Right lobe of liver (tissue), 6 donors: ENCODE measurements at regions not wholly inside any gene's neighbourhood (a gene's known extent, or its start where the extent isn't known, plus 50 kb on each side); places are given as distances from the start of the nearest gene placed in this dataset.
A peak's percentile ranks its signal among the peaks of the same experiment; 100 is the strongest.

Experiments used
- ATAC-seq, 4 donors: fragments of 200-7000 bp; cut with Tn5 transposase; one replicate each; pipeline ENCODE4 v1.9.1; 2020; ENCODE audit warnings: mild to moderate bottlenecking in 4 of 4, moderate library complexity in 4 of 4
- DNase-seq, 3 donors: peaks; one replicate each; pipeline ENCODE4 v3.0.0-alpha.2; 2020
- H3K27ac ChIP-seq, 3 donors: fragments of 200-600 bp; one replicate each; pipeline ENCODE4 v1.8.0; 2022
- H3K27me3 ChIP-seq, 2 donors: fragments of 200-600 bp; one replicate each; pipeline ENCODE4 v1.8.0; 2022
- H3K36me3 ChIP-seq, 4 donors: fragments of 200-600 bp; sonication (generic) in 1 of 4; one replicate each; pipeline versions ENCODE4 v1.5.1 to v1.8.0; 2017 to 2022; ENCODE audit warnings: control low read depth in 1 of 4
- H3K4me1 ChIP-seq, 4 donors: fragments of 200-600 bp; sonication (generic) in 1 of 4; one replicate each; pipeline versions ENCODE4 v1.5.1 to v1.8.0; 2017 to 2022; ENCODE audit warnings: control low read depth in 1 of 4
- H3K4me3 ChIP-seq, 3 donors: fragments of 200-600 bp; one replicate each; pipeline ENCODE4 v1.8.0; 2022
- H3K9me3 ChIP-seq, 4 donors: fragments of 200-600 bp; sonication (generic) in 1 of 4; one replicate each; pipeline versions ENCODE4 v1.5.1 to v1.8.0; 2017 to 2022; ENCODE audit warnings: control low read depth in 1 of 4
- POLR2A ChIP-seq: fragments of 450-650 bp; IDR thresholded peaks from one replicate; pipeline ENCODE4 v1.6.1; 2017; ENCODE audit warnings: antibody characterized with exemption, mild to moderate bottlenecking
- WGBS: methylation state at CpG from one replicate; pipeline ENCODE4 v1.1.6; 2018; ENCODE audit warnings: low coverage, low lambda C conversion rate; ENCODE audit not compliant: insufficient coverage; ENCODE audit errors: missing lambda C conversion rate; 5-methylcytosine and 5-hydroxymethylcytosine counted together
- intact Hi-C, 2 donors: fragments of 100-400 bp; cut with DNase I; formaldehyde crosslinking; loops; one replicate each; pipeline versions ENCODE4 v1.11.2 to v1.14.1; 2022
- TF ChIP-seq, protein P1 (sequence below), 4 donors: fragments of 200-600 bp in 3 of 4; fragments of 450-650 bp in 1 of 4; IDR thresholded peaks; one replicate each; pipeline versions ENCODE4 v1.5.1 to v1.8.0; 2016 to 2022; ENCODE audit warnings: antibody characterized with exemption in 4 of 4, mild to moderate bottlenecking in 2 of 4
- donor health status: DM: no; HTN: yes; CAD: no.
- donor health status: DM: no; HTN: no; CAD: no.
- donor health status: DM: no; HTN: no; CAD: no.
- donor health status: DM: no; HTN: yes; CAD: no.
- donor health status: DM: no; HTN: yes; CAD: no.

GRCh38 chr2:241947004-241947350 lies 77.4 kb downstream of the RTP5 start:
- no peaks in the 10 kb centered on the region for H3K36me3 ChIP-seq
- no peak overlapping the region for H3K27ac ChIP-seq
- ATAC-seq (no peak), DNase-seq (peak in 1 of 3 donors; percentile 39)
- TF ChIP-seq, protein P1, sequence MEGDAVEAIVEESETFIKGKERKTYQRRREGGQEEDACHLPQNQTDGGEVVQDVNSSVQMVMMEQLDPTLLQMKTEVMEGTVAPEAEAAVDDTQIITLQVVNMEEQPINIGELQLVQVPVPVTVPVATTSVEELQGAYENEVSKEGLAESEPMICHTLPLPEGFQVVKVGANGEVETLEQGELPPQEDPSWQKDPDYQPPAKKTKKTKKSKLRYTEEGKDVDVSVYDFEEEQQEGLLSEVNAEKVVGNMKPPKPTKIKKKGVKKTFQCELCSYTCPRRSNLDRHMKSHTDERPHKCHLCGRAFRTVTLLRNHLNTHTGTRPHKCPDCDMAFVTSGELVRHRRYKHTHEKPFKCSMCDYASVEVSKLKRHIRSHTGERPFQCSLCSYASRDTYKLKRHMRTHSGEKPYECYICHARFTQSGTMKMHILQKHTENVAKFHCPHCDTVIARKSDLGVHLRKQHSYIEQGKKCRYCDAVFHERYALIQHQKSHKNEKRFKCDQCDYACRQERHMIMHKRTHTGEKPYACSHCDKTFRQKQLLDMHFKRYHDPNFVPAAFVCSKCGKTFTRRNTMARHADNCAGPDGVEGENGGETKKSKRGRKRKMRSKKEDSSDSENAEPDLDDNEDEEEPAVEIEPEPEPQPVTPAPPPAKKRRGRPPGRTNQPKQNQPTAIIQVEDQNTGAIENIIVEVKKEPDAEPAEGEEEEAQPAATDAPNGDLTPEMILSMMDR (IDR thresholded peaks at IDR 0.05) = no peak
- no peak for TF ChIP-seq POLR2A
- no peaks in the 10 kb centered on the region for H3K9me3 ChIP-seq
- intact Hi-C loops = no loop called here
- H3K4me1 ChIP-seq = peaks cover 0 to 14% (median 5%) of the 10 kb centered on the region in 4 donors
- H3K27me3 ChIP-seq = no peaks in the 10 kb centered on the region
- 59% methylated on average over 5 of the region's 28 CpGs for WGBS
- no peak overlapping the region for H3K4me3 ChIP-seq

GRCh38 chr2:241947401-241947800 lies 77.9 kb downstream of the RTP5 start:
- H3K27ac ChIP-seq = no peak overlapping the region
- intact Hi-C loops = no loop called here

DNA sequence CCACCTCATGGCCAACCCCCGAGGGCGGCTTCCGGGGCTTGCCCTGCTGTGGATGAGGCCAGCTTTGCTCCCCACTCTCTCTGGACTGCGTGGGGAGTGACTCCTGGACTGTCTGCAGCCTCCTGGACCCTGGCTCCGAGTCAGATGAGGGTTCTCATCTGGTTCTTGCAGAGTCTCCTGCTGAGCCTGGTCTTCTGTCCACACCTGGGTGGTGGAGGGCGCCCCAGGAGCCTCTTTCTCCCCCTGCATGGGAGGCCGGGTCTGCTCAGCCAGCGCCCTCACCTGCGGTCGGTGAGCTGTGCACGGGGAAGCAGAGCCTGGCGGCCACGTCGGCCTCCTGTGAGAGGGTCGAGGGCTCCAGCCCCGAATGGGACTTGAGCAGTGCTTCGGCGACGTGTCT lies 78.3 kb downstream of the RTP5 start:
- Histone ChIP-seq H3K4me3 (no peak overlapping the region), H3K4me1 (peaks cover 0 to 14% (median 5%) of the 10 kb centered on the region in 4 donors), H3K27me3 (no peaks in the 10 kb centered on the region), H3K27ac (no peak overlapping the region), H3K36me3 (no peaks in the 10 kb centered on the region), H3K9me3 (no peaks in the 10 kb centered on the region)
- TF ChIP-seq, protein P1 (IDR thresholded peaks at IDR 0.05) = no peak
- no peak for TF ChIP-seq POLR2A
- intact Hi-C loops = no loop called here
- 80% methylated on average over 3 of the region's 19 CpGs for WGBS
- no peak for ATAC-seq
- peak in 1 of 3 donors; percentile 36 for DNase-seq

More at GRCh38 chr2:241947401-241947800, 77.9 kb downstream of the RTP5 start:
- ATAC-seq (no peak), DNase-seq (no peak)
- H3K9me3 ChIP-seq = no peaks in the 10 kb centered on the region
- no peak for TF ChIP-seq POLR2A
- TF ChIP-seq, protein P1 (IDR thresholded peaks at IDR 0.05) = no peak
- H3K36me3 ChIP-seq = no peaks in the 10 kb centered on the region
- no peak overlapping the region for H3K4me3 ChIP-seq
- WGBS = 85% methylated on average over 9 of the region's 21 CpGs
- peaks cover 0 to 14% (median 5%) of the 10 kb centered on the region in 4 donors for H3K4me1 ChIP-seq
- no peaks in the 10 kb centered on the region for H3K27me3 ChIP-seq

DNA sequence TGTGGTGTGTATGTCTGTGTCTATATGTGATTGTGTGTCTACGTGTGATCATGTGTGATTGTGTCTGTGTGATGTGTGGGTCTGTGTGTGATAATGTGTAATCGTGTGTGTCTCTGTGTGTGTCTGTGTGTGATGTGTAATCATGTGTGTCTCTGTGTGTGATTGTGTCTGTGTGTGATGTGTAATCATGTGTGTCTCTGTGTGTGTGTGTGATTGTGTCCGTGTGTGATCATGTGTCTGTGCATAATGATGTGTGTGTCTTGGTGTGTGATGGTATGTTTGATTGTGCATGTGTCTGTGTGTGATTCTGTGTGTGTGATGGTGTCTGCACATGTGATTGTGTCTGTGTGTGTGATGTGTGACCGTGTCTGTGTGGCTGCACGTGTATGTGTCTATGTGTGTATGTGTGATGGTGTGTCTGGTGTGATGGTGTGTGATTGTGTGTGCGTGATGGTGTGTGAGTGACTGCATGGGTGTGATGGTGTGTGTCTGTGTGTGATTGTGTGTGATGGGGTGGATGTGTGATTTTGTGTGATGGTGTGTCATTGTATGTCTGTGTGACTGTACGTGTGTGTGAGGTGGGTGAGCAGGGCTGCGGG lies 78.9 kb downstream of the RTP5 start:
- DNase-seq (peak in 1 of 3 donors; percentile 16), ATAC-seq (no peak)
- no peak overlapping the region for H3K4me3 ChIP-seq
- no peak overlapping the region for H3K27ac ChIP-seq
- WGBS = 88% methylated on average over 4 of the region's 8 CpGs
- TF ChIP-seq, protein P1 (IDR thresholded peaks at IDR 0.05) = no peak
- TF ChIP-seq POLR2A = no peak
- no peaks in the 10 kb centered on the region for H3K27me3 ChIP-seq
- no peaks in the 10 kb centered on the region for H3K9me3 ChIP-seq
- no peaks in the 10 kb centered on the region for H3K36me3 ChIP-seq
- intact Hi-C loops = no loop called here
- peaks cover 0 to 12% (median 2%) of the 10 kb centered on the region in 4 donors for H3K4me1 ChIP-seq
